ENCODE measurements at regions not wholly inside any gene's neighbourhood (a gene's known extent, or its start where the extent isn't known, plus 50 kb on each side); places are given as distances from the start of the nearest gene placed in this dataset.

GRCh38 chr2:62337403-62337802 lies 141.5 kb downstream of the B3GNT2 start (continued):
- TF ChIP-seq RBFOX2 (IDR thresholded peaks at IDR 0.05; ENCODE audit: low read depth, low read length), result no peak
- no peak for TF ChIP-seq ZNF197 (CRISPR knock-in tag; IDR thresholded peaks at IDR 0.05; ENCODE audit: low read depth)
- no peak for TF ChIP-seq SFPQ (IDR thresholded peaks at IDR 0.05; ENCODE audit: low read depth, low read length)
- TF ChIP-seq SMARCA4 (IDR thresholded peaks at IDR 0.05), result peak; percentile 27; the same call in 1 of the 2 replicates
- no peak for TF ChIP-seq SRSF1 (IDR thresholded peaks at IDR 0.05; ENCODE audit: low read depth, low read length)
- 0 out of 2 replicates have a peak, but pooled peaks have one; percentile 2 for TF ChIP-seq ZNF589 (CRISPR knock-in tag; IDR thresholded peaks at IDR 0.05; ENCODE audit: low read depth)
- no peak for TF ChIP-seq ZNF311 (CRISPR knock-in tag; IDR thresholded peaks at IDR 0.05)
- TF ChIP-seq PTBP1 (IDR thresholded peaks at IDR 0.05; ENCODE audit: low read depth, low read length), result no peak
- no peak for TF ChIP-seq TAL1 (IDR thresholded peaks at IDR 0.05)
- no peak for TF ChIP-seq ZNF609 (CRISPR knock-in tag; IDR thresholded peaks at IDR 0.05; ENCODE audit: borderline replicate concordance)
- peak; percentile 26; the same call in 1 of the 2 replicates for TF ChIP-seq MAFK (IDR thresholded peaks at IDR 0.05; ENCODE audit: low read length)
- no peak for TF ChIP-seq PBX2 (CRISPR knock-in tag; IDR thresholded peaks at IDR 0.05; ENCODE audit: low read depth)
- TF ChIP-seq PBX2 (tag; conservative IDR thresholded peaks at IDR 0.05; ENCODE audit: low read depth), result 0 out of 2 replicates have a peak, but pooled peaks have one; percentile 13
- no peak for TF ChIP-seq RBM15 (IDR thresholded peaks at IDR 0.05; ENCODE audit: insufficient read depth, low read length)
- no peak for TF ChIP-seq BHLHE40 (IDR thresholded peaks at IDR 0.05; ENCODE audit: low read length)
- no peak for TF ChIP-seq TRIM24 (IDR thresholded peaks at IDR 0.05)
- no peak for TF ChIP-seq MIER1 (IDR thresholded peaks at IDR 0.05; ENCODE audit: low read depth)
- no peak for TF ChIP-seq NCOA1 (IDR thresholded peaks at IDR 0.05; ENCODE audit: low read depth)
- TF ChIP-seq YY1 (IDR thresholded peaks at IDR 0.05; ENCODE audit: borderline replicate concordance in 1 of 3, control insufficient read depth in 1 of 3, extremely low read depth in 1 of 3, insufficient read depth in 3 of 3, insufficient read length in 1 of 3, insufficient replicate concordance in 2 of 3, low read depth in 1 of 3, low read length in 2 of 3), result peak in 1 of 3 experiments; percentile 15
